Loucy (cell line): ENCODE measurements at regions not wholly inside any gene's neighbourhood (a gene's known extent, or its start where the extent isn't known, plus 50 kb on each side); places are given as distances from the start of the nearest gene placed in this dataset.

Source experiments
- EZH2phosphoT487 ChIP-seq: fragments of 200-600 bp; IDR thresholded peaks from 2 replicates; pipeline ENCODE4 v1.6.1; 2018; ENCODE audit warnings: antibody characterized with exemption, mild to moderate bottlenecking, moderate library complexity, borderline replicate concordance
- TF ChIP-seq, protein P1 (sequence below): fragments of 200-600 bp; sonication (generic); conservative IDR thresholded peaks from 2 replicates; pipeline ENCODE4 v1.5.1; 2014; ENCODE audit warnings: mild to moderate bottlenecking, antibody characterized with exemption, low read length

DNA sequence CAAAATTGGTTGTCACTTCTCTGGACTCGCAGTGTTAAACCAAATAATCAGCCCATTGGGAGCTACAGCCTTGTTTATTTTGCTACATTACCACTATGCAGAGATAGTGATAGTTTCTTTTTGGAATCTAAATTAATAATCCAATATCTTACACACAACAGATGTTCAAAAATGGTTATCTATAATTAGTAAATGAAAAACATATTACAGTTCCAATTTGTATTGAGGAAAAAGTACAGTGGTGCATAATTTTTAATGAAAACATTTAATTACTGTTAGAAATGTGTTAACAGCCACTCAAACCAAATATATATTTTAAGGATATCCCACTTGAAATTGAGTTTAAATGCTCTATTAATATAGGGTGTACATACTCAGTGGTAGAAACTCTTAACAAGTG lies 327.3 kb upstream of the MARCKS start:
- TF ChIP-seq, protein P1, sequence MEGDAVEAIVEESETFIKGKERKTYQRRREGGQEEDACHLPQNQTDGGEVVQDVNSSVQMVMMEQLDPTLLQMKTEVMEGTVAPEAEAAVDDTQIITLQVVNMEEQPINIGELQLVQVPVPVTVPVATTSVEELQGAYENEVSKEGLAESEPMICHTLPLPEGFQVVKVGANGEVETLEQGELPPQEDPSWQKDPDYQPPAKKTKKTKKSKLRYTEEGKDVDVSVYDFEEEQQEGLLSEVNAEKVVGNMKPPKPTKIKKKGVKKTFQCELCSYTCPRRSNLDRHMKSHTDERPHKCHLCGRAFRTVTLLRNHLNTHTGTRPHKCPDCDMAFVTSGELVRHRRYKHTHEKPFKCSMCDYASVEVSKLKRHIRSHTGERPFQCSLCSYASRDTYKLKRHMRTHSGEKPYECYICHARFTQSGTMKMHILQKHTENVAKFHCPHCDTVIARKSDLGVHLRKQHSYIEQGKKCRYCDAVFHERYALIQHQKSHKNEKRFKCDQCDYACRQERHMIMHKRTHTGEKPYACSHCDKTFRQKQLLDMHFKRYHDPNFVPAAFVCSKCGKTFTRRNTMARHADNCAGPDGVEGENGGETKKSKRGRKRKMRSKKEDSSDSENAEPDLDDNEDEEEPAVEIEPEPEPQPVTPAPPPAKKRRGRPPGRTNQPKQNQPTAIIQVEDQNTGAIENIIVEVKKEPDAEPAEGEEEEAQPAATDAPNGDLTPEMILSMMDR, result no peak
- no peak for TF ChIP-seq EZH2phosphoT487
